DOHH2 (cell line): ENCODE measurements at regions not wholly inside any gene's neighbourhood (a gene's known extent, or its start where the extent isn't known, plus 50 kb on each side); places are given as distances from the start of the nearest gene placed in this dataset.
"Not testable (repeated sequence)": the region's sequence is repeated elsewhere in the genome, so short reads cannot be mapped to it uniquely, and the experiment has no call there.

Source experiments
- H3F3A ChIP-seq: fragments of 200-600 bp; sonication (generic), shearing (Covaris generic); 2 replicates; pipeline ENCODE4 v1.6.0; 2016; ENCODE audit warnings: antibody characterized with exemption, mild to moderate bottlenecking; ENCODE audit not compliant: control insufficient read depth, insufficient read depth
- H3K27ac ChIP-seq: fragments of 200-600 bp; sonication (generic); 2 replicates; pipeline ENCODE4 v1.5.1; 2014; ENCODE audit warnings: low read depth, mild to moderate bottlenecking, low read length, moderate library complexity
- H3K27me3 ChIP-seq: fragments of 200-600 bp; sonication (generic); 2 replicates; pipeline ENCODE4 v1.6.1; 2014; ENCODE audit warnings: mild to moderate bottlenecking, low read length, mixed read lengths; ENCODE audit not compliant: control insufficient read depth
- H3K36me3 ChIP-seq: fragments of 200-600 bp; sonication (generic); 2 replicates; pipeline ENCODE4 v1.6.1; 2014; ENCODE audit warnings: mild to moderate bottlenecking, low read length, moderate library complexity, mixed read lengths; ENCODE audit not compliant: control insufficient read depth
- H3K4me1 ChIP-seq: fragments of 200-600 bp; sonication (generic); 2 replicates; pipeline ENCODE4 v1.6.1; 2014; ENCODE audit warnings: mild to moderate bottlenecking, low read length, mixed read lengths; ENCODE audit not compliant: control insufficient read depth
- H3K4me2 ChIP-seq: fragments of 200-600 bp; sonication (generic); 2 replicates; pipeline ENCODE4 v1.6.0; 2014; ENCODE audit warnings: mild to moderate bottlenecking, low read length, moderate library complexity
- H3K4me3 ChIP-seq: fragments of 200-600 bp; sonication (generic); 2 replicates; pipeline ENCODE4 v1.5.1; 2014; ENCODE audit warnings: mild to moderate bottlenecking, low read length, mixed read lengths
- H3K79me2 ChIP-seq: fragments of 200-600 bp; sonication (generic); 2 replicates; pipeline ENCODE4 v1.6.1; 2014; ENCODE audit warnings: mild to moderate bottlenecking, low read length, mixed read lengths; ENCODE audit not compliant: control insufficient read depth
- H3K9me2 ChIP-seq: fragments of 200-600 bp; sonication (generic); replicated peaks from 2 replicates; pipeline ENCODE4 v1.6.1; 2014; ENCODE audit warnings: mild to moderate bottlenecking, low read length, mixed read lengths; ENCODE audit not compliant: control insufficient read depth
- H3K9me3 ChIP-seq: fragments of 200-600 bp; sonication (generic); 2 replicates; pipeline ENCODE4 v1.6.1; 2014; ENCODE audit warnings: antibody characterized with exemption, low read length, mixed read lengths; ENCODE audit not compliant: control insufficient read depth, insufficient read depth
- H4K20me1 ChIP-seq: fragments of 200-600 bp; sonication (generic); 2 replicates; pipeline ENCODE4 v1.6.0; 2014; ENCODE audit warnings: low read depth, mild to moderate bottlenecking, antibody characterized with exemption, low read length, moderate library complexity; ENCODE audit not compliant: control insufficient read depth, insufficient read depth
- EZH2phosphoT487 ChIP-seq: fragments of 200-600 bp; sonication (generic); IDR thresholded peaks from 2 replicates; pipeline ENCODE4 v1.6.1; 2017; ENCODE audit warnings: borderline replicate concordance, mild to moderate bottlenecking, antibody characterized with exemption, low read length, moderate library complexity, mixed read lengths
- TF ChIP-seq, protein P1 (sequence below): fragments of 200-600 bp; sonication (generic); IDR thresholded peaks from one replicate; pipeline ENCODE4 v1.5.1; 2014; ENCODE audit warnings: antibody characterized with exemption, mild to moderate bottlenecking, low read depth, low read length; ENCODE audit not compliant: poor library complexity, severe bottlenecking

DNA sequence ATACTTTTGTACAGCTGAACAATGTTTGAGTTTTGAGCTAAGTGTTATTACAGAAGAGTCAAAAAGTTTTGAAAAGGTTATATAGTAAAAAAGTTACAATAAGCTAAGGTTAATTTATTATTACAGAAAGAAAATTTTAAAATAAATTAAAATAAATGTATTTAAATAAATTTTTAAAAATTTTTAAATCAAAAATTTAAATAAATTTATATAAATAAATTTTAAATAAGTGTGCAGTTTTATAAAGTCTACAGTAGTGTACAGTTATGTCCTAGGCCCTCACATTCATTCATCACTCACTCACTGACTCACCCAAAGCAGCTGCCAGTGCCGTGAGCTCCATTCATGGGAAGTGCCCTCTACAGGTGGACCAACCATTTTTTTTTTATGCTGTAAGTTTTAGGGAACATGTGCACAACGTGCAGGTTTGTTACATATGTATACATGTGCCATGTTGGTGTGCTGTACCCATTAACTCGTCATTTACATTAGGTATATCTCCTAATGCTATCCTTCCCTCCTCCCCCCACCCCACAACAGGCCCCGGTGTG is 462.9 kb upstream of the ZMIZ1 start:
- no peaks in the 10 kb centered on the region for H3K36me3 ChIP-seq
- no peak for TF ChIP-seq EZH2phosphoT487
- TF ChIP-seq, protein P1, sequence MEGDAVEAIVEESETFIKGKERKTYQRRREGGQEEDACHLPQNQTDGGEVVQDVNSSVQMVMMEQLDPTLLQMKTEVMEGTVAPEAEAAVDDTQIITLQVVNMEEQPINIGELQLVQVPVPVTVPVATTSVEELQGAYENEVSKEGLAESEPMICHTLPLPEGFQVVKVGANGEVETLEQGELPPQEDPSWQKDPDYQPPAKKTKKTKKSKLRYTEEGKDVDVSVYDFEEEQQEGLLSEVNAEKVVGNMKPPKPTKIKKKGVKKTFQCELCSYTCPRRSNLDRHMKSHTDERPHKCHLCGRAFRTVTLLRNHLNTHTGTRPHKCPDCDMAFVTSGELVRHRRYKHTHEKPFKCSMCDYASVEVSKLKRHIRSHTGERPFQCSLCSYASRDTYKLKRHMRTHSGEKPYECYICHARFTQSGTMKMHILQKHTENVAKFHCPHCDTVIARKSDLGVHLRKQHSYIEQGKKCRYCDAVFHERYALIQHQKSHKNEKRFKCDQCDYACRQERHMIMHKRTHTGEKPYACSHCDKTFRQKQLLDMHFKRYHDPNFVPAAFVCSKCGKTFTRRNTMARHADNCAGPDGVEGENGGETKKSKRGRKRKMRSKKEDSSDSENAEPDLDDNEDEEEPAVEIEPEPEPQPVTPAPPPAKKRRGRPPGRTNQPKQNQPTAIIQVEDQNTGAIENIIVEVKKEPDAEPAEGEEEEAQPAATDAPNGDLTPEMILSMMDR = no peak
- H3K79me2 ChIP-seq = no peaks in the 10 kb centered on the region
- no peaks in the 10 kb centered on the region for H3F3A ChIP-seq
- no peak overlapping the region for H3K27ac ChIP-seq
- H3K4me2 ChIP-seq = no peak overlapping the region
- no peaks in the 10 kb centered on the region for H3K27me3 ChIP-seq
- no peaks in the 10 kb centered on the region for H3K9me2 ChIP-seq
- H3K9me3 ChIP-seq = peaks cover 10% of the 10 kb centered on the region; the same call in 1 of the 2 replicates
- H4K20me1 ChIP-seq = no peaks in the 10 kb centered on the region
- H3K4me1 ChIP-seq = no peaks in the 10 kb centered on the region
- no peak overlapping the region for H3K4me3 ChIP-seq

GRCh38 chr10:78606766-78607165 is 462.0 kb upstream of the ZMIZ1 start:
- not testable (repeated sequence) for H4K20me1 ChIP-seq, H3K4me2 ChIP-seq, H3K9me2 ChIP-seq, H3K27me3 ChIP-seq, H3K4me3 ChIP-seq, H3K79me2 ChIP-seq, H3K4me1 ChIP-seq, H3K27ac ChIP-seq, H3F3A ChIP-seq, H3K36me3 ChIP-seq
- peaks cover 10% of the 10 kb centered on the region; the same call in 1 of the 2 replicates for H3K9me3 ChIP-seq

DNA sequence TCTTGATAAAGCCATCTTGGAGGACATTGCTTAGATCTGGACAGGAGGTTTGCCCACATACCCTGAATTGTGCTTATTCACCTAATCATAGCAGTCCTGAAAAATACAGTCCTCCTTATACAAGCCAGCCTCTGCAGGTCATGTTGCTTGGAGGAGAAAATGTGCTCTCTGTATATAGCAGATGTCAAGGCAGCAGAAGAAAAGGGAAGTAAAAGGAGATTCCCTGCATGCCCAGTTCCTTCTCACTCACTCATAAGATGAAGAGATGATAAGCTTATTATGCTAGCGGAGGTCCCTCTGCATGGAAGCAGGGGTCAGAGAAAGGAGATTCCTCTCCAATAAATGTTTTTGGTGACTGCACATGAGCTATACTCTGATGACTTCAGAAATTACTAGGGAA is 458.8 kb upstream of the ZMIZ1 start:
- Histone ChIP-seq H3K27me3 (0 out of 2 replicates have a peak, but pooled peaks cover 2% of the 10 kb centered on the region), H3K27ac (no peak overlapping the region), H4K20me1 (no peaks in the 10 kb centered on the region), H3K4me3 (no peak overlapping the region), H3K79me2 (no peaks in the 10 kb centered on the region), H3K4me1 (no peaks in the 10 kb centered on the region), H3K9me2 (no peaks in the 10 kb centered on the region), H3K36me3 (no peaks in the 10 kb centered on the region), H3K4me2 (no peak overlapping the region), H3F3A (no peaks in the 10 kb centered on the region), H3K9me3 (peaks cover 10% of the 10 kb centered on the region; the same call in 1 of the 2 replicates)
- TF ChIP-seq, protein P1 = no peak
- no peak for TF ChIP-seq EZH2phosphoT487

GRCh38 chr10:78613132-78613531 is 455.6 kb upstream of the ZMIZ1 start:
- Histone ChIP-seq H3K27ac (no peak overlapping the region), H3K9me3 (peaks cover 10% of the 10 kb centered on the region; the same call in 1 of the 2 replicates), H3K4me1 (no peaks in the 10 kb centered on the region), H4K20me1 (no peaks in the 10 kb centered on the region), H3K4me3 (no peak overlapping the region), H3K9me2 (no peaks in the 10 kb centered on the region), H3K27me3 (0 out of 2 replicates have a peak, but pooled peaks cover 2% of the 10 kb centered on the region), H3K79me2 (no peaks in the 10 kb centered on the region), H3K4me2 (no peak overlapping the region), H3K36me3 (no peaks in the 10 kb centered on the region), H3F3A (no peaks in the 10 kb centered on the region)
- TF ChIP-seq EZH2phosphoT487 = no peak
- TF ChIP-seq, protein P1 = no peak
